ENCODE measurements at regions not wholly inside any gene's neighbourhood (a gene's known extent, or its start where the extent isn't known, plus 50 kb on each side); places are given as distances from the start of the nearest gene placed in this dataset.

DNA sequence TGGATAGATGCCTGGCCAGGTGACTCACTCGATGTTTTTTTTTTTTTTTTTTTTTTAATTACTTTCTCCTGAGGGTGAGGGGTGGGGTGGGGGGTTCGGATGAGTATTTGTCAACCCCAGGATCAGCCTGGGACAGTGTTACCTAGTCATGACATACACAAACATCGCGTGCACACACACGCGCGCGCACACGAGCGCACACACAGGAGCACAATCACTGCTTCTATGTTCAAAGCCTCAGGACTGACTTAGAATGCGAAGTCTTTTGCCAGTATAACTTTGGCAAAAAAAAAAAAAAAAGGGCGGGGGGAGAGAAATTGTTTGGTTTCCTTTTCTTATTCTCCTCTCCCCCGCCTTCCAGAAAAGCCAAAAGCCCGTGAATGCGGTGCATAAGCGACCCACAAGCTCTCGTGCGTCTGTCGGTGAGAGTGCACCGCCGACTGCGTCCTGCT, 115.0 kb upstream of the TEX13C start:
- TF ChIP-seq, protein P1, sequence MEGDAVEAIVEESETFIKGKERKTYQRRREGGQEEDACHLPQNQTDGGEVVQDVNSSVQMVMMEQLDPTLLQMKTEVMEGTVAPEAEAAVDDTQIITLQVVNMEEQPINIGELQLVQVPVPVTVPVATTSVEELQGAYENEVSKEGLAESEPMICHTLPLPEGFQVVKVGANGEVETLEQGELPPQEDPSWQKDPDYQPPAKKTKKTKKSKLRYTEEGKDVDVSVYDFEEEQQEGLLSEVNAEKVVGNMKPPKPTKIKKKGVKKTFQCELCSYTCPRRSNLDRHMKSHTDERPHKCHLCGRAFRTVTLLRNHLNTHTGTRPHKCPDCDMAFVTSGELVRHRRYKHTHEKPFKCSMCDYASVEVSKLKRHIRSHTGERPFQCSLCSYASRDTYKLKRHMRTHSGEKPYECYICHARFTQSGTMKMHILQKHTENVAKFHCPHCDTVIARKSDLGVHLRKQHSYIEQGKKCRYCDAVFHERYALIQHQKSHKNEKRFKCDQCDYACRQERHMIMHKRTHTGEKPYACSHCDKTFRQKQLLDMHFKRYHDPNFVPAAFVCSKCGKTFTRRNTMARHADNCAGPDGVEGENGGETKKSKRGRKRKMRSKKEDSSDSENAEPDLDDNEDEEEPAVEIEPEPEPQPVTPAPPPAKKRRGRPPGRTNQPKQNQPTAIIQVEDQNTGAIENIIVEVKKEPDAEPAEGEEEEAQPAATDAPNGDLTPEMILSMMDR (IDR thresholded peaks at IDR 0.05; ENCODE audit: low read depth, low read length, missing input control): no peak
- TF ChIP-seq TAF1 (conservative IDR thresholded peaks at IDR 0.05) (no peak), RAD21 (IDR thresholded peaks at IDR 0.05) (no peak), JUND (IDR thresholded peaks at IDR 0.05) (no peak), GABPA (IDR thresholded peaks at IDR 0.05 in 1 of 2, conservative IDR thresholded peaks at IDR 0.05 in 1 of 2) (no peak), EGR1 (IDR thresholded peaks at IDR 0.05; ENCODE audit: low read depth in 2 of 2) (no peak), FOXA1 (IDR thresholded peaks at IDR 0.05) (no peak), YY1 (IDR thresholded peaks at IDR 0.05) (no peak), RXRA (IDR thresholded peaks at IDR 0.05) (no peak)
- TF ChIP-seq, protein P2, sequence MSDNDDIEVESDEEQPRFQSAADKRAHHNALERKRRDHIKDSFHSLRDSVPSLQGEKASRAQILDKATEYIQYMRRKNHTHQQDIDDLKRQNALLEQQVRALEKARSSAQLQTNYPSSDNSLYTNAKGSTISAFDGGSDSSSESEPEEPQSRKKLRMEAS (IDR thresholded peaks at IDR 0.05): no peak
- TF ChIP-seq, protein P3, sequence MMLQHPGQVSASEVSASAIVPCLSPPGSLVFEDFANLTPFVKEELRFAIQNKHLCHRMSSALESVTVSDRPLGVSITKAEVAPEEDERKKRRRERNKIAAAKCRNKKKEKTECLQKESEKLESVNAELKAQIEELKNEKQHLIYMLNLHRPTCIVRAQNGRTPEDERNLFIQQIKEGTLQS (IDR thresholded peaks at IDR 0.05): no peak
- TF ChIP-seq, protein P4, sequence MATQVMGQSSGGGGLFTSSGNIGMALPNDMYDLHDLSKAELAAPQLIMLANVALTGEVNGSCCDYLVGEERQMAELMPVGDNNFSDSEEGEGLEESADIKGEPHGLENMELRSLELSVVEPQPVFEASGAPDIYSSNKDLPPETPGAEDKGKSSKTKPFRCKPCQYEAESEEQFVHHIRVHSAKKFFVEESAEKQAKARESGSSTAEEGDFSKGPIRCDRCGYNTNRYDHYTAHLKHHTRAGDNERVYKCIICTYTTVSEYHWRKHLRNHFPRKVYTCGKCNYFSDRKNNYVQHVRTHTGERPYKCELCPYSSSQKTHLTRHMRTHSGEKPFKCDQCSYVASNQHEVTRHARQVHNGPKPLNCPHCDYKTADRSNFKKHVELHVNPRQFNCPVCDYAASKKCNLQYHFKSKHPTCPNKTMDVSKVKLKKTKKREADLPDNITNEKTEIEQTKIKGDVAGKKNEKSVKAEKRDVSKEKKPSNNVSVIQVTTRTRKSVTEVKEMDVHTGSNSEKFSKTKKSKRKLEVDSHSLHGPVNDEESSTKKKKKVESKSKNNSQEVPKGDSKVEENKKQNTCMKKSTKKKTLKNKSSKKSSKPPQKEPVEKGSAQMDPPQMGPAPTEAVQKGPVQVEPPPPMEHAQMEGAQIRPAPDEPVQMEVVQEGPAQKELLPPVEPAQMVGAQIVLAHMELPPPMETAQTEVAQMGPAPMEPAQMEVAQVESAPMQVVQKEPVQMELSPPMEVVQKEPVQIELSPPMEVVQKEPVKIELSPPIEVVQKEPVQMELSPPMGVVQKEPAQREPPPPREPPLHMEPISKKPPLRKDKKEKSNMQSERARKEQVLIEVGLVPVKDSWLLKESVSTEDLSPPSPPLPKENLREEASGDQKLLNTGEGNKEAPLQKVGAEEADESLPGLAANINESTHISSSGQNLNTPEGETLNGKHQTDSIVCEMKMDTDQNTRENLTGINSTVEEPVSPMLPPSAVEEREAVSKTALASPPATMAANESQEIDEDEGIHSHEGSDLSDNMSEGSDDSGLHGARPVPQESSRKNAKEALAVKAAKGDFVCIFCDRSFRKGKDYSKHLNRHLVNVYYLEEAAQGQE (IDR thresholded peaks at IDR 0.05): no peak

Data from liver (tissue), 3 donors.